ENCODE measurements at regions not wholly inside any gene's neighbourhood (a gene's known extent, or its start where the extent isn't known, plus 50 kb on each side); places are given as distances from the start of the nearest gene placed in this dataset.

DNA sequence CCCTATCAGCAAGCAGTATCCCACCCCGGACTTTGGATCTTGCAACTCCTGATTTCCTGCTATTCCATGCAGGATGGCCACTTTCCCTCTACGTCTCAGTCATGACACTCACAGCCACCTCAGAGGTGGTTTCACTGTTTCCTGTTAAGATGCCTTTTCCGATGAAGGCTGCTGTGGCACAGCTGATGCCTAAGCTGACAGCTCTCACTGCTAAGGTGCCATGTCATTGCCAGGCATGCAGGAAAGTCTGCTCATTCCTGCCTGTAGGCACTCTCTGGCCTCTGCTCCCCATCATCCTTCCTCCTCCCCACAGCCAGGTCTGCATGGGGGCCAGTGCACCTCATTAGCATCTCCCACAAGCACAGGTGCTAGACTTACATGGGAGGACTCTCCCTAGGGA lies 173.0 kb downstream of the CBLN1 start:
- no peaks in the 10 kb centered on the region for H4K20me1 ChIP-seq (ENCODE audit: control insufficient read depth, extremely low read depth, insufficient read depth, low read length)
- no peaks in the 10 kb centered on the region for H3K79me2 ChIP-seq (ENCODE audit: control insufficient read depth, insufficient read depth, low read length)
- H3K4me2 ChIP-seq (ENCODE audit: extremely low read depth, insufficient read depth, low read length): no peak overlapping the region
- TF ChIP-seq, protein P1, sequence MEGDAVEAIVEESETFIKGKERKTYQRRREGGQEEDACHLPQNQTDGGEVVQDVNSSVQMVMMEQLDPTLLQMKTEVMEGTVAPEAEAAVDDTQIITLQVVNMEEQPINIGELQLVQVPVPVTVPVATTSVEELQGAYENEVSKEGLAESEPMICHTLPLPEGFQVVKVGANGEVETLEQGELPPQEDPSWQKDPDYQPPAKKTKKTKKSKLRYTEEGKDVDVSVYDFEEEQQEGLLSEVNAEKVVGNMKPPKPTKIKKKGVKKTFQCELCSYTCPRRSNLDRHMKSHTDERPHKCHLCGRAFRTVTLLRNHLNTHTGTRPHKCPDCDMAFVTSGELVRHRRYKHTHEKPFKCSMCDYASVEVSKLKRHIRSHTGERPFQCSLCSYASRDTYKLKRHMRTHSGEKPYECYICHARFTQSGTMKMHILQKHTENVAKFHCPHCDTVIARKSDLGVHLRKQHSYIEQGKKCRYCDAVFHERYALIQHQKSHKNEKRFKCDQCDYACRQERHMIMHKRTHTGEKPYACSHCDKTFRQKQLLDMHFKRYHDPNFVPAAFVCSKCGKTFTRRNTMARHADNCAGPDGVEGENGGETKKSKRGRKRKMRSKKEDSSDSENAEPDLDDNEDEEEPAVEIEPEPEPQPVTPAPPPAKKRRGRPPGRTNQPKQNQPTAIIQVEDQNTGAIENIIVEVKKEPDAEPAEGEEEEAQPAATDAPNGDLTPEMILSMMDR (conservative IDR thresholded peaks at IDR 0.05 in 1 of 2, IDR thresholded peaks at IDR 0.05 in 1 of 2; ENCODE audit: low read depth in 1 of 2, low read length in 2 of 2): no peak
- TF ChIP-seq EZH2 (IDR thresholded peaks at IDR 0.05; ENCODE audit: low read length, missing control alignments): no peak
- no peaks in the 10 kb centered on the region for H3K27me3 ChIP-seq (ENCODE audit: control insufficient read depth, insufficient read depth, low read length)
- H3K4me1 ChIP-seq (ENCODE audit: control insufficient read depth, extremely low read depth, insufficient read depth, low read length): no peaks in the 10 kb centered on the region
- no peak overlapping the region for H3K4me3 ChIP-seq (replicated peaks in 1 of 4; ENCODE audit: control extremely low read depth in 1 of 4, insufficient read depth in 1 of 4, low read depth in 3 of 4, low read length in 4 of 4)
- no peaks in the 10 kb centered on the region for H3K36me3 ChIP-seq (ENCODE audit: control insufficient read depth, insufficient read depth, low read length)
- H3K9me3 ChIP-seq (ENCODE audit: control insufficient read depth, insufficient read depth, low read depth, low read length): no peaks in the 10 kb centered on the region
- H3K9ac ChIP-seq (ENCODE audit: insufficient read depth, low read length): no peak overlapping the region
- no peak overlapping the region for H3K27ac ChIP-seq (ENCODE audit: insufficient read depth, low read length)
- no peak overlapping the region for H2AFZ ChIP-seq (ENCODE audit: low read length)
- no peak for DNase-seq (ENCODE audit: low read depth in 2 of 2)

DNA sequence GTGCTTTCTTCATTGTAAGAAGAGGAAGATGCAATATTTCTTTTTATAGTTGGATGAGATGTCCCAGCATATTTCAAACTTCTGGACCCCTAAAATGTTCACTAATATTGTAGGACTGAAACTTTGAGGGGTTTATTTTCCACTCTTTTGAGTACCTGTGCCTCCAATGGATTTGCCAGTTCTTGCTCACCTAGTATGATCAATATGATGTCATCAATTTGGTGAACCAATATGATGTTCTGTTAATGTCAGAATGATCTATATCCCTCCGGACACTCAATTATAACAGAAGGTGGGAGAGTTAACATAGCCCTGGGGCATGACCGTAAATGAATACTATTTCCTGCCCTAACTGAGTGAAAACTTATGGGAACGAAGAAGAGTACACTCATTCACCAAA lies 178.3 kb downstream of the CBLN1 start:
- TF ChIP-seq EZH2 (IDR thresholded peaks at IDR 0.05; ENCODE audit: low read length, missing control alignments): no peak
- TF ChIP-seq, protein P1 (conservative IDR thresholded peaks at IDR 0.05 in 1 of 2, IDR thresholded peaks at IDR 0.05 in 1 of 2; ENCODE audit: low read depth in 1 of 2, low read length in 2 of 2): no peak
- Histone ChIP-seq H3K27ac (ENCODE audit: insufficient read depth, low read length) (no peak overlapping the region), H4K20me1 (ENCODE audit: control insufficient read depth, extremely low read depth, insufficient read depth, low read length) (no peaks in the 10 kb centered on the region), H3K79me2 (ENCODE audit: control insufficient read depth, insufficient read depth, low read length) (no peaks in the 10 kb centered on the region), H3K9ac (ENCODE audit: insufficient read depth, low read length) (no peak overlapping the region), H2AFZ (ENCODE audit: low read length) (no peak overlapping the region), H3K36me3 (ENCODE audit: control insufficient read depth, insufficient read depth, low read length) (no peaks in the 10 kb centered on the region), H3K4me1 (ENCODE audit: control insufficient read depth, extremely low read depth, insufficient read depth, low read length) (no peaks in the 10 kb centered on the region), H3K27me3 (ENCODE audit: control insufficient read depth, insufficient read depth, low read length) (no peaks in the 10 kb centered on the region), H3K4me2 (ENCODE audit: extremely low read depth, insufficient read depth, low read length) (no peak overlapping the region), H3K9me3 (ENCODE audit: control insufficient read depth, insufficient read depth, low read depth, low read length) (no peaks in the 10 kb centered on the region), H3K4me3 (replicated peaks in 1 of 4; ENCODE audit: control extremely low read depth in 1 of 4, insufficient read depth in 1 of 4, low read depth in 3 of 4, low read length in 4 of 4) (no peak overlapping the region)
- no peak for DNase-seq (ENCODE audit: low read depth in 2 of 2)

DNA sequence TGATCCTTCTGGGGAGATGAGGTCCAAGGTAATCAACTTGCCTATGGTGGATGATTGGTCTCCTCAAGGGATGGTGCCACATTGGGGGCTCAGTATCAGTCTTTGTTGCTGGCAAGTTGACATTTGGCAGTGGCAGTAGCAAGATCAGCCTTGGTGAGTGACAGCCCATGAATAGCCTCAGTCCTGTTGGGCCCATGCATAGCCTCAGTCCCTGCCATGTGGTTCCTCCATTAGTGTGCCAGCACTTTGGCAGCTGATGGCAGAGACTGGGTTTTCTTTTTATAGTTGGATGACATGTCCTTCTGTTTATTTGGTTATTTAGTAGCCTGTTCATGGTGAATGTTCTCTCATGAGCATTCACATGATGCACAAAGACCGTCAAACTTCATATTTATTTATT lies 179.6 kb downstream of the CBLN1 start:
- H3K9ac ChIP-seq (ENCODE audit: insufficient read depth, low read length): no peak overlapping the region
- H3K4me2 ChIP-seq (ENCODE audit: extremely low read depth, insufficient read depth, low read length): no peak overlapping the region
- H3K4me3 ChIP-seq (replicated peaks in 1 of 4; ENCODE audit: control extremely low read depth in 1 of 4, insufficient read depth in 1 of 4, low read depth in 3 of 4, low read length in 4 of 4): no peak overlapping the region
- H3K79me2 ChIP-seq (ENCODE audit: control insufficient read depth, insufficient read depth, low read length): no peaks in the 10 kb centered on the region
- H3K36me3 ChIP-seq (ENCODE audit: control insufficient read depth, insufficient read depth, low read length): no peaks in the 10 kb centered on the region
- DNase-seq (ENCODE audit: low read depth in 2 of 2): no peak
- no peaks in the 10 kb centered on the region for H4K20me1 ChIP-seq (ENCODE audit: control insufficient read depth, extremely low read depth, insufficient read depth, low read length)
- TF ChIP-seq, protein P1 (conservative IDR thresholded peaks at IDR 0.05 in 1 of 2, IDR thresholded peaks at IDR 0.05 in 1 of 2; ENCODE audit: low read depth in 1 of 2, low read length in 2 of 2): no peak
- TF ChIP-seq EZH2 (IDR thresholded peaks at IDR 0.05; ENCODE audit: low read length, missing control alignments): no peak
- no peaks in the 10 kb centered on the region for H3K27me3 ChIP-seq (ENCODE audit: control insufficient read depth, insufficient read depth, low read length)
- no peak overlapping the region for H2AFZ ChIP-seq (ENCODE audit: low read length)
- no peak overlapping the region for H3K27ac ChIP-seq (ENCODE audit: insufficient read depth, low read length)
- H3K4me1 ChIP-seq (ENCODE audit: control insufficient read depth, extremely low read depth, insufficient read depth, low read length): no peaks in the 10 kb centered on the region
- no peaks in the 10 kb centered on the region for H3K9me3 ChIP-seq (ENCODE audit: control insufficient read depth, insufficient read depth, low read depth, low read length)

Data from fibroblast of lung (primary cell).